ENCODE measurements at regions not wholly inside any gene's neighbourhood (a gene's known extent, or its start where the extent isn't known, plus 50 kb on each side); places are given as distances from the start of the nearest gene placed in this dataset.

DNA sequence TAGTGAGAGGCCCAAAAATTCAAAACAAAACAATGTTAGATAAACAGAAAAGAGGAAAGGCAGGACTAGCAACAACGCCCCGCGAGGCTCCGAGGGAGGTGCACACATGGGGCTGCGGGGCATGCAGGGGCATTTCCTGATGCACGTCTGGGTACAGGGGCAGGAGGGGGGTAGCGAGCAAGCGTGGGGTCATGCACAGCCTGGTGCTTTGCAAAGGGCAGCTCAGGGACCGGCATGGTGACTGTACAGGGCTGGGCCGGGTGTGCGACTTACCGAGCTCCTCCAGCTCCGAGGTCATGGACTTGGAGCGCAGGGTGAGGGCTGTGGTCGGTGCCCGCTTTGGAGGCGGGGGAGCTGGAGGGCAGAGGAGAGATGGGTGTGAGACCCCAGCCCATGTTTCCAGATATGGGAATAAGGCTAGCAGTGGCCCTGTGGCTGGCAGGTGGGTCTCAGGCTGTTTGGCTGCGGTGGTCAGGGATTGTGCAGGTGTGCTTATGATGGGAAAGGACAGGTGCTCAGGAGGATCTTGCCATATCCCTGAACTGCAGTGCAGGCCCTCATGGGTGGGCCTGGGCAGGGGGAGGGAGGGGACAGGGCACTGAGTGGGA lies 103.7 kb downstream of the CTTN start:
- H3K27me3 Mint-ChIP-seq = no peaks in the 10 kb centered on the region
- intact Hi-C loops (cut with micrococcal nuclease) = no loop called here
- DNase-seq (no peak), ATAC-seq (ENCODE audit: low read depth) (no peak)
- POLR2A ChIA-PET = no interaction called here
- CTCF ChIA-PET = no interaction called here
- no peaks in the 10 kb centered on the region for H3K36me3 Mint-ChIP-seq (ENCODE audit: low read depth)
- no peaks in the 10 kb centered on the region for H3K9me3 Mint-ChIP-seq
- no peaks in the 10 kb centered on the region for H3K4me1 Mint-ChIP-seq
- TF ChIP-seq, protein P1, sequence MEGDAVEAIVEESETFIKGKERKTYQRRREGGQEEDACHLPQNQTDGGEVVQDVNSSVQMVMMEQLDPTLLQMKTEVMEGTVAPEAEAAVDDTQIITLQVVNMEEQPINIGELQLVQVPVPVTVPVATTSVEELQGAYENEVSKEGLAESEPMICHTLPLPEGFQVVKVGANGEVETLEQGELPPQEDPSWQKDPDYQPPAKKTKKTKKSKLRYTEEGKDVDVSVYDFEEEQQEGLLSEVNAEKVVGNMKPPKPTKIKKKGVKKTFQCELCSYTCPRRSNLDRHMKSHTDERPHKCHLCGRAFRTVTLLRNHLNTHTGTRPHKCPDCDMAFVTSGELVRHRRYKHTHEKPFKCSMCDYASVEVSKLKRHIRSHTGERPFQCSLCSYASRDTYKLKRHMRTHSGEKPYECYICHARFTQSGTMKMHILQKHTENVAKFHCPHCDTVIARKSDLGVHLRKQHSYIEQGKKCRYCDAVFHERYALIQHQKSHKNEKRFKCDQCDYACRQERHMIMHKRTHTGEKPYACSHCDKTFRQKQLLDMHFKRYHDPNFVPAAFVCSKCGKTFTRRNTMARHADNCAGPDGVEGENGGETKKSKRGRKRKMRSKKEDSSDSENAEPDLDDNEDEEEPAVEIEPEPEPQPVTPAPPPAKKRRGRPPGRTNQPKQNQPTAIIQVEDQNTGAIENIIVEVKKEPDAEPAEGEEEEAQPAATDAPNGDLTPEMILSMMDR (IDR thresholded peaks at IDR 0.05) = no peak
- no peak overlapping the region for H3K4me3 Mint-ChIP-seq
- H3K27ac Mint-ChIP-seq = no peak overlapping the region

DNA sequence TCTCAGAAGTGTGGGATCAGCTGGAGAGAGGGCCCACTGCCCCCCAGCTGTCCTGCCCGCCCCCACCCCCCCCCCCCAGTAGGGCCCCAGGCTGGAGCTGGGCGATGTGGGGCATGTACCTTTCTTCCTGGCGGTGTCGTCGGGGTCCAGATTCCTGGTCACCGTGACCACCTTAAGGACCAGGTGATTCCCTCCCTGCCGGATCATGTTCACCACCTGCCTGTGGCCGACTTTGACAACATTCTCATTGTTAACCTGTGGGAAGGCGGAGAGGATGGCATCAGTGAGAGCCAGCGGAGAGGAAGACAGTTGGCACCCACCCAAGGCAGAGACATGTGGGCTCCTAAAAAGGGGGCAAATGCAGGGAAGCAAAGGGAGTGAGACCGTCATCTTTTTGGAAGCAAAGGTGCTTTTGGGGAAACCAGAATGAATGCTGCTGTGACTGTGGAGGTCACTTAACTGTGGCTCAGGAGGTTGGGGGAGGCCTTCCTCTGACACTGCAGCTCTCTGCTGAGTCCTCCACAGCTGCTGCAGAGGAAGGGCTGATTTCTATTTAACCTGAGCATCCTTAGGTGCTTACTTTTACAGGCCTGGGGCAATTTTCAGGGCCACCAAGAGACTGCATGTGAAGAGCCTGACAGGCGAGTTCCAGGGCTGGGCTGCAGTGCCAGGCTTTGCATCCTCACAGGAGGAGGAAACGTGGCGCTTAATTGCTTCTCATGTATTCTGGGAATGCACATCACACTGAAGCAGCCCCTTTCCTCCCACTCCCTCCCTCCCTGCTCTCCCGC lies 104.5 kb downstream of the CTTN start:
- intact Hi-C loops (cut with micrococcal nuclease) = no loop called here
- H3K36me3 Mint-ChIP-seq (ENCODE audit: low read depth) = no peaks in the 10 kb centered on the region
- H3K9me3 Mint-ChIP-seq = no peaks in the 10 kb centered on the region
- no peaks in the 10 kb centered on the region for H3K4me1 Mint-ChIP-seq
- H3K27me3 Mint-ChIP-seq = no peaks in the 10 kb centered on the region
- TF ChIP-seq, protein P1 (IDR thresholded peaks at IDR 0.05) = no peak
- ChIA-PET POLR2A (no interaction called here), CTCF (no interaction called here)
- H3K27ac Mint-ChIP-seq = no peak overlapping the region
- H3K4me3 Mint-ChIP-seq = no peak overlapping the region
- DNase-seq = no peak
- ATAC-seq (ENCODE audit: low read depth) = no peak

DNA sequence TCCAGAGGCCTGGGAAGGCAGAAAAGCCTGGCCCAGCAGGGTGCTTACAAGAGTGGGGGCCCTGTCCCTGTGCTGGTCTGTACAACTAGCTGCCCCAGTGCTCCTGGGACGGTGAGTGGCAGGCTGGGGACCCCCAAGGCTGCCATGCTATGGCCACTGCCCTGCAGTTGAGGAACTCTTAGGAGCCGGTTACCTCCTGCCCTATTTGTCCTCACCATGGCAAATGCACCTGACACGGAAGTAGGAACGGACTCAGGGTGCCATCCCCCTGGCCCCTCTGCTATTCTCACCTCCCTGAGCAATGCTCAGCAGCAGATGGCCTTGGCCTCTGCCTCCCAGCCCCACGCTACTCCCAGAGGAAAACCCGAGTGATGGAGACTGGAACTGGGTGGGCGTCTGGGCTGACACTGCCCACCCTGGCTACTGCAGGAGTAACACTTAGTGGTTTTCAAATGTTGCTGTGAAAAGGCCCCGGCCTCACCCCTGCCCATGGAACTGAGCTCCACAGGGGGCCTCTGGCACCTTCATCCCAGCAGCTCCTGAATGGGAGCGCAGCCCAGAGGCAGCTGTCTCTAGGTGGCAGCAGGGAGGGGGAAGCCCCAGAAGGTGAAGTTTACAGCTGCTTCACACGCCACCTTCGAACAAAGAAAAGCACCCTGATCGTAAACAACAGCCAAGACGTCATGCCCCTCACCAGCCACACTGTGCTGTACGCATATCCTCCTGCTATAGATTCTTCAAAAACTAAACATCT lies 105.3 kb downstream of the CTTN start:
- Mint-ChIP-seq H3K36me3 (ENCODE audit: low read depth) (no peaks in the 10 kb centered on the region), H3K27me3 (no peaks in the 10 kb centered on the region), H3K27ac (no peak overlapping the region), H3K4me3 (no peak overlapping the region), H3K9me3 (no peaks in the 10 kb centered on the region), H3K4me1 (no peaks in the 10 kb centered on the region)
- DNase-seq = no peak
- CTCF ChIA-PET = no interaction called here
- no peak for ATAC-seq (ENCODE audit: low read depth)
- POLR2A ChIA-PET = no interaction called here
- intact Hi-C loops (cut with micrococcal nuclease) = no loop called here
- TF ChIP-seq, protein P1 (IDR thresholded peaks at IDR 0.05) = no peak

DNA sequence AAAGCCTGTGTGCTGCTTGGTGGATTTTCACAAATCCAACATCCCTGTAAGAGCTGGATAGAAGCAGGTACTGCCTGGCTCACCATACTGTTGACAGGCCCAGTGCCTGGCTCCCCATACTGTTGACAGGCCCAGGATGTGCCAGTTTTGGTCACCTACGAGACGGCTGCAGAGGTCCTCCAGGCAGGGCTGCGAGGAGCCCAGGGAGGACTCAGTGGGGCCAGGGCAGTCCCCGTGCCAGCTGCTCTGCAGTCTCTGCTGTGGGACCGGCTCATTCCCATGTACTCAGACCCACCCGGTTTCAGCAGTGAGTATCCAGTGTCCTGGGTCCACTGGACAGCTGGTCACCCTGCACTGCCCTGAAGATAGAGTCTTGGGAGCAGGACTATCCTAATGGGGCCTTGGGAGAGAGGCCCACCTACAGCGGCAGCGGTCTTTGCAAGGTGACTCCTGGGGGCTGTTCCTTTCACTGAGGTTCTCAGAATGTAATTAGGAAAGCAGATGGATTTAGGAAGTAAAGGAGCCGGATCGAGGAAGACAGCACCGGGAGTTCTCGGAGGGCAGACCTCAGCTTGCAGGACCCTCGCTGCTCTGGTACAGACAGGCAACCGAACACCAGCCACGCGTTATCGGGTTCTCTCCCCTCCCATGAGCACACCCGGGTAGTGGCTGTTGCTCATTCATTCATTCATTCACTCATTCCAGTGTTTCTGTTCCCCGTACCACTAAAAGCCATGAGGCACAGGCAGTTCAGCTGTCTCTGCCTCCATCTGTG lies 106.1 kb downstream of the CTTN start:
- Mint-ChIP-seq H3K27ac (no peak overlapping the region), H3K36me3 (ENCODE audit: low read depth) (no peaks in the 10 kb centered on the region), H3K27me3 (no peaks in the 10 kb centered on the region), H3K9me3 (no peaks in the 10 kb centered on the region), H3K4me3 (no peak overlapping the region), H3K4me1 (no peaks in the 10 kb centered on the region)
- intact Hi-C loops (cut with micrococcal nuclease) = no loop called here
- DNase-seq = no peak
- TF ChIP-seq, protein P1 (IDR thresholded peaks at IDR 0.05) = no peak
- ATAC-seq (ENCODE audit: low read depth) = no peak
- POLR2A ChIA-PET = no interaction called here
- CTCF ChIA-PET = no interaction called here

DNA sequence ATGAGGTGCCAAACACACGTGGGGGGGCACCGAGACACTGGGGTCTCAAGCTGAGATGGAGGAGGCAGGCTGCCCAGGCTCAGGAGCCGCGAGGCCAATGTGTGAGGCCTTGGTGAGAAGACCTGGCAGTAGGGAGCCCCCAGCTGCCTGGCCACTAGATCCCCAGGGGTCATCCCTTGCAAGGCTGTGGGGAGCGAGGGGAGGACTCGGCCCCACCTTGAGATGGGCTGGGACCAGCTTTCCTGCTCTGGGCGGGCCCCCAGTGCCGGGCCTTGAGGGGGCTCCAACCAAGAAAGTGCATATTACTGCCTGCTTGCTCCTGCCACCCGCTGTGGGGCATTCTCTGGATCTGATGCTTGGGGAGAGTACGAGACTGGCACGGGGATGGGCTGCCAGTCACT lies 107.0 kb downstream of the CTTN start:
- TF ChIP-seq, protein P1 (IDR thresholded peaks at IDR 0.05) = no peak
- no peaks in the 10 kb centered on the region for H3K4me1 Mint-ChIP-seq
- H3K27me3 Mint-ChIP-seq = no peaks in the 10 kb centered on the region
- POLR2A ChIA-PET = no interaction called here
- ATAC-seq (ENCODE audit: low read depth) (no peak), DNase-seq (no peak)
- H3K27ac Mint-ChIP-seq = no peak overlapping the region
- H3K9me3 Mint-ChIP-seq = no peaks in the 10 kb centered on the region
- no peaks in the 10 kb centered on the region for H3K36me3 Mint-ChIP-seq (ENCODE audit: low read depth)
- no peak overlapping the region for H3K4me3 Mint-ChIP-seq
- intact Hi-C loops (cut with micrococcal nuclease) = no loop called here
- CTCF ChIA-PET = no interaction called here
